Mucosa of descending colon (tissue), 3 donors: ENCODE measurements at regions not wholly inside any gene's neighbourhood (a gene's known extent, or its start where the extent isn't known, plus 50 kb on each side); places are given as distances from the start of the nearest gene placed in this dataset.
"Not testable (repeated sequence)": the region's sequence is repeated elsewhere in the genome, so short reads cannot be mapped to it uniquely, and the experiment has no call there.

ENCODE experiments used
- ATAC-seq: fragments of 200-7000 bp; cut with Tn5 transposase; one replicate; pipeline ENCODE4 v1.9.1; 2020; ENCODE audit warnings: mild to moderate bottlenecking, moderate library complexity
- DNase-seq, 3 donors: peaks; one replicate each; pipeline ENCODE4 v3.0.0-alpha.2; 2020
- H3K36me3 ChIP-seq: fragments of 200-600 bp; one replicate; pipeline ENCODE4 v1.8.0; 2021; ENCODE audit warnings: low read depth, mild to moderate bottlenecking
- H3K4me1 ChIP-seq: fragments of 200-600 bp; one replicate; pipeline ENCODE4 v1.8.0; 2021; ENCODE audit warnings: low read depth, mild to moderate bottlenecking
- H3K4me3 ChIP-seq: fragments of 200-600 bp; one replicate; pipeline ENCODE4 v1.8.0; 2021; ENCODE audit warnings: mild to moderate bottlenecking
- H3K9me3 ChIP-seq: fragments of 200-600 bp; one replicate; pipeline ENCODE4 v1.8.0; 2021; ENCODE audit warnings: mild to moderate bottlenecking
- intact Hi-C, 2 donors: fragments of 100-400 bp; cut with DNase I in 1 of 2; cut with micrococcal nuclease in 1 of 2; formaldehyde crosslinking; loops; one replicate each; pipeline versions ENCODE4 v1.11.0 to v1.11.1; 2022; cut with DNase I, micrococcal nuclease
- TF ChIP-seq, protein P1 (sequence below): fragments of 200-600 bp; IDR thresholded peaks from one replicate; pipeline ENCODE4 v1.8.0; 2022; ENCODE audit warnings: antibody characterized with exemption, mild to moderate bottlenecking
- donor health status: DM: no; HTN: no; CAD: no; lungs with moderate emphysema.
- donor health status: DM: no; HTN: no; CAD: no.
- donor health status: DM: no; HTN: yes; CAD: no.

DNA sequence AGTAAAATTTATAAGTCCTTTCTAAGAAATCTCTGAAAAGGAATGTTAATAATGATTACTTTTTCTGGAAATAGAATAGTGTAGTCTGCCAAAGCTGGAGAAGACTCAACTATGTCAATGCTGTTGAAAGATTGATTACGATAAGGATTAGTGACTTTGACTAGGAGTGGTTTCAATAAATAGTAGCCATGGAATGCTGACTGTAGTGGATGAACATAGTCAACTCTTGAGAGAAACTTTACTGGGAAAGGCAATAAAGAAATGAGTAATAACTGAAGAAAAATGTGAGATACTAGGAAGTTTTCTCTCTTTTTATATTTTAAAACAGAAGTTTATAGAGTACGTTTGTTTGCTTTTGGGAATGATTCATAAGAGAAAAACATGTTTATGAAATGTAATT is 105.0 kb upstream of the CDK13 start:
- ATAC-seq (no peak), DNase-seq (no peak)
- Histone ChIP-seq H3K4me3 (no peak overlapping the region), H3K4me1 (no peaks in the 10 kb centered on the region), H3K9me3 (no peaks in the 10 kb centered on the region), H3K36me3 (no peaks in the 10 kb centered on the region)
- TF ChIP-seq, protein P1, sequence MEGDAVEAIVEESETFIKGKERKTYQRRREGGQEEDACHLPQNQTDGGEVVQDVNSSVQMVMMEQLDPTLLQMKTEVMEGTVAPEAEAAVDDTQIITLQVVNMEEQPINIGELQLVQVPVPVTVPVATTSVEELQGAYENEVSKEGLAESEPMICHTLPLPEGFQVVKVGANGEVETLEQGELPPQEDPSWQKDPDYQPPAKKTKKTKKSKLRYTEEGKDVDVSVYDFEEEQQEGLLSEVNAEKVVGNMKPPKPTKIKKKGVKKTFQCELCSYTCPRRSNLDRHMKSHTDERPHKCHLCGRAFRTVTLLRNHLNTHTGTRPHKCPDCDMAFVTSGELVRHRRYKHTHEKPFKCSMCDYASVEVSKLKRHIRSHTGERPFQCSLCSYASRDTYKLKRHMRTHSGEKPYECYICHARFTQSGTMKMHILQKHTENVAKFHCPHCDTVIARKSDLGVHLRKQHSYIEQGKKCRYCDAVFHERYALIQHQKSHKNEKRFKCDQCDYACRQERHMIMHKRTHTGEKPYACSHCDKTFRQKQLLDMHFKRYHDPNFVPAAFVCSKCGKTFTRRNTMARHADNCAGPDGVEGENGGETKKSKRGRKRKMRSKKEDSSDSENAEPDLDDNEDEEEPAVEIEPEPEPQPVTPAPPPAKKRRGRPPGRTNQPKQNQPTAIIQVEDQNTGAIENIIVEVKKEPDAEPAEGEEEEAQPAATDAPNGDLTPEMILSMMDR: no peak
- intact Hi-C loops: no loop called here

DNA sequence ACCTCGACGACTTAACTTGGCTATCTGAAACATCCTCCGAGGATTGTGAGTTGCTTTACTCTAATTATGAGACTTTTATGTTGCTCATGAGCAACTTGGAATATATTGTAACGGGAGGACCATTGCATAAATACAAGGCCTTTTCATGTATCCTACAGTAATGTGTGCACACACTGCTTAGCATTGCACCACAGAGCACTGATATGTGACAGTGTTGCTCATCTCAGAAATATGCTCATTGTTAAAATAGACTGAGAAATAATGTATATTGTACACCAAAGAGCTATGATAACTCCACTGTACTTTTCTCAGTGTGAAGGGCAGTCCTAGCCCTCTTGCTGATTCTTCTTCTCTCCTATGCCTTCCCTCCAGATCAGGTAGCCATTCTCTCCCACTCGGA is 102.8 kb upstream of the CDK13 start:
- DNase-seq (no peak), ATAC-seq (no peak)
- Histone ChIP-seq H3K9me3 (no peaks in the 10 kb centered on the region), H3K4me3 (no peak overlapping the region), H3K36me3 (no peaks in the 10 kb centered on the region), H3K4me1 (no peaks in the 10 kb centered on the region)
- intact Hi-C loops: no loop called here
- TF ChIP-seq, protein P1: no peak

DNA sequence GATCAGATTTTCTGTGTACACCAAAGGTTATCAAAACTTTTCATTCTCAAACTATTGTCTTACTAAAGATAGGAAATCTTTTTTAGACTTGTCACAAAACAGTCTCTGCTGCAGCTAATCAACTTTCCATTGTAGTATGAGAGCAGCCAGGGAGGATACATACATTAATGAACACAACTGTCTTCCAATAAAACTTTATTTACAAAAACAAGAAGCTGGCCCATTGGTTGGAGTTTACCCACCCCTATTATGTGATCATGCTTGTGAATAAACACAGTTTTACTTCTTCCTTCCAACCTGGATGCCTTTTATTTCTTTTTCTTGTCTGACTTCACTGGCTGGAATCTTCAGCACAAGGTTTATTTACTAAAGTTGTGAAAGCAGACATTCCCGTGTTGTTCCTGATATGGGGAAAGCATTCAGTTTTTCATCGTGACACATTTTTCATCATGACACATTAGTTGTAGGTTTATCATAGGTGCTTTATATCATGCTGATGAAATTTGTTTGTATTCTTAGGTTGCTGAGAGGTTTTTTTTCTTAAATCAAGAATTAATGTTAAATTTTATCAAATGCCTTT is 98.5 kb upstream of the CDK13 start:
- DNase-seq (no peak), ATAC-seq (no peak)
- Histone ChIP-seq H3K36me3 (no peaks in the 10 kb centered on the region), H3K4me1 (no peaks in the 10 kb centered on the region), H3K9me3 (no peaks in the 10 kb centered on the region), H3K4me3 (no peak overlapping the region)
- TF ChIP-seq, protein P1: no peak
- intact Hi-C loops: no loop called here

DNA sequence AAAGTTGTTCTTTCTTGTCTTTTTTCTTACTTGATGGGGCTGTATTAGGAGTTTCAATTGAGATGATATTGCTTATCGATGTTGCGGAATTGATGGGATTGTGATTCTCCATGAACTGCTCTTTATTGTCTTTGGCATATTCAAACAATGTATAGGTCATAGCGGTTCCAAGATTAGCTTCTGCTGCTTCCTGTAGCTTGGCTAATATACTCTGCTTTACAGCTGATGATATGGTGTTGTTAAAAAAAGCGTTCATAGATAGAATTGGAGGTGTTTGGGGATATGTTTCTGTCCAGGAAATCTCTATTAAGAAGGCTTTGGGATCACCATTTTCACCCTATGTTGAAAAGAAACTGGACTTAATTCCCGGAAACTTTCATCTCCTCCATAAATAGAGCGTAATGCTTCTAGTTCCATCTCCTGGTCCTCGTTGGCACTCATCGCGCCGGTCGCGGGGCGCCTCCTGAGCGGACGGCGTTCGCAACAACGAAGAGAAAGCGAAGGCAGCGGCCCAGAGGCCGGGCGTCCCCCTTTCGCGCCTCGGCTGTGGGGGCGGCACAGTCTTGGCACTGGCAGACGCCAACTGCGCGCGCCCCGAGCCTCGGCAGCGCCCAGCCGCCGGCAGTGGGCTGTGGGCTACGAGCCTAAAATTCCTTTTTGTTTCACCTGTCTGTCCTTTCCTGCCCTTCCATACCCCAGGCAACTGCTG is 95.3 kb upstream of the CDK13 start:
- H3K4me3 ChIP-seq, H3K9me3 ChIP-seq, H3K4me1 ChIP-seq, DNase-seq, intact Hi-C loops, H3K36me3 ChIP-seq: not testable (repeated sequence)
- ATAC-seq: peak; percentile 76

DNA sequence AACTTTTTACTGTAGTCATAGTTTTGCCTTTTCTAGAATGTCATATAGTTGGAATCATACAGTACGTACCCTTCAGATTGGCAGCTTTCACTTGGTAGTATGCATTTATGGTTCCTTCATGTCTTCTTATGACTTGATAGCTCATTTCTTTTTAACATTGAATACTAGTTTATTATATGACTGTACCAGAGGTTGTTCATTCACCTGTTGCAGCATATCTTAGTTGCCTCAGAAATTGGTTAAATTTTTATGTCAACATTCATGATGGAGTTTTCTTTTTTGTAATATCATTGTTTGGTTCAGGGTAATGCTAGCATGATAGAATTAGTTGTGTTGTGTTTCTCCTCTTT is 94.8 kb upstream of the CDK13 start:
- H3K36me3 ChIP-seq: no peaks in the 10 kb centered on the region
- TF ChIP-seq, protein P1: no peak
- H3K4me1 ChIP-seq: no peaks in the 10 kb centered on the region
- no peak for DNase-seq
- no peak overlapping the region for H3K4me3 ChIP-seq
- H3K9me3 ChIP-seq: no peaks in the 10 kb centered on the region
- intact Hi-C loops: no loop called here
- no peak for ATAC-seq

DNA sequence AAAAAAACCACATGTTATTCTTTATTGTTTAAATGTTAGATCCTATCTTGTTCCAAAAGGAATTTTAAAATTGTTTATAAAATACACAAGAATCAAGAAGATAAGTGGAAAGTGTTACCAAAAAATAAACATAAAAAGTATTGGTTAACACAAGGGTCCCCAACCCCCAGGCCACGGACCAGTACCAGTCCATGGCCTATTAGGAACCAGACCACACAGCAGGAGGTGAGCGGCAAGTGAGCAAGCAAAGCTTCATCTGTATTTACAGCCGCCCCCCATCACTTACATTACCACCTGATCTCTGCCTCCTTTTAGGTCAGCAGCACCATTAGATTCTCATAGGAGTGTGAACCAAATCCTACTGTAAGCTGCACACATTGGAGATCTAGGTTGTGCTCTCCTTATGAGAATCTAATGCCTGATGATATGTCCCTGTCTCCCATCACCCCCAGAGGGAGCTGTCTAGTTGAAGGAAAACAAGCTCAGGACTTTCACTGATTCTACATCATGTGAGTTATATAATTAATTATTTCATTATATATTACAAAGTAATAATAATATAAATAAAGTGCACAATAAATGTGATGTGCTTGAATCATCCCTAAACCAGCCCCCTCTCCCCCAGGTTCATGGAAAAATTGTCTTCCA is 86.3 kb upstream of the CDK13 start:
- peak in 1 of 3 donors; percentile 13 for DNase-seq
- H3K4me1 ChIP-seq, intact Hi-C loops, H3K9me3 ChIP-seq, H3K4me3 ChIP-seq, ATAC-seq, H3K36me3 ChIP-seq: not testable (repeated sequence)

DNA sequence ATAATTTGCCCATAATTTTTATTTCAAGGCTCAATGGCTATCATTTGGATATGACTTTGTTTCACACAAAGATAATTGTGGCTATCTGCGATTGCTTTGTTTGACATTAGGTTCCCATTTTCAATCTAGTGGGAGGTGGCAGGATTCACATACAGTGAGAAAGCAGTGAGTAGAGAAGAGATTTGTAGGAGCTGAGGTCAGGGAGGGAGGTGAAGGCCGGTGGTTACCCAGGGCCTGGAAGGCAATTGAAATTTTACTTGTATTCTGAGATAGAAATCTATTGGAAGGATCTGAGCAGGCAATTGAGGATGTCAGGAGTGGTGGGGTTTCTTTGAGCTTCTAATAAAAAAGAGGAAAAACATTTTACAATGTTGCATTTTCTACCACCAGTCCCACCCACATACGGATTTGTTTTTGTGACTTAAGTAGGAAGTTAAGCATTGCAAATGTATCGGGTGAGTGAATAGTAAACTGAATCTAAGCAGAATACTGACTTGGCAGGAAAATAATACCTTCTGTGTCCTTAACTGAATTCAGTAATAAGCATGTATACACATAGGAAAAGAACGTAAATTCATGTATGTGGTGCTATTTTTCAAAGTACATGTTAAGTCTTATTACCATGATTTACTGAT is 80.1 kb upstream of the CDK13 start:
- H3K9me3 ChIP-seq: not testable (repeated sequence)

DNA sequence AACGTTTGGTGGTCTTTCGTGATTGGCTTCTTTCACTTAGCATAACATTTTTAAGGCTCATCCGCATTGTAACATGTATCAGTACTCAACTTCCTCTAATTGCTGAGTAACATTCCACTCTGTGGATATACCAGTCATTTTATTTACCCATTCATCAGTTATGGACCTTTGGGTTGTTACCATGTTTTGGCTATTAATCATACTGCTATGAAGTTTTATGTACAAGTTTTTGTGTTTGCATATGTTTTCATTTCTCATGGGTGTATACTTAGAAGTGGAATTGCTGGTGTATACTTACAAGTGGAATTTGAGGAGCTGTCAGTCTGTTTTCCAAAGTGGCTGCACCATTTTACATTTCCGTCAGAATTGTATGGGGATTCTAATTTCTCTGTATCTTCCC is 78.4 kb upstream of the CDK13 start:
- ATAC-seq, intact Hi-C loops, H3K4me3 ChIP-seq, H3K9me3 ChIP-seq, DNase-seq, H3K4me1 ChIP-seq, H3K36me3 ChIP-seq: not testable (repeated sequence)

More for the DNA sequence above, 80.1 kb upstream of the CDK13 start:
- H3K36me3 ChIP-seq, intact Hi-C loops, H3K4me3 ChIP-seq, H3K4me1 ChIP-seq, DNase-seq, ATAC-seq: not testable (repeated sequence)
